SJCRH30 (cell line): ENCODE measurements at regions not wholly inside any gene's neighbourhood (a gene's known extent, or its start where the extent isn't known, plus 50 kb on each side); places are given as distances from the start of the nearest gene placed in this dataset.

Source experiments
- DNase-seq, 2 experiments: peaks; one replicate each; pipeline ENCODE4 v3.0.0-alpha.2; 2015 to 2020
- H3K27ac ChIP-seq: fragments of 250-450 bp; sonication (Bioruptor Pico); 2 replicates; pipeline ENCODE4 v1.5.1; 2020; ENCODE audit warnings: mild to moderate bottlenecking, moderate library complexity
- H3K27me3 ChIP-seq: fragments of 250-450 bp; sonication (Bioruptor Pico); 2 replicates; pipeline ENCODE4 v1.5.1; 2020; ENCODE audit warnings: mild to moderate bottlenecking, moderate library complexity
- H3K36me3 ChIP-seq: fragments of 250-450 bp; sonication (Bioruptor Pico); 2 replicates; pipeline ENCODE4 v1.5.1; 2020; ENCODE audit warnings: mild to moderate bottlenecking, moderate library complexity
- H3K4me1 ChIP-seq: fragments of 250-450 bp; sonication (Bioruptor Pico); 2 replicates; pipeline ENCODE4 v1.5.1; 2020; ENCODE audit warnings: mild to moderate bottlenecking, moderate library complexity
- H3K4me3 ChIP-seq: fragments of 250-450 bp; sonication (Bioruptor Pico); 2 replicates; pipeline ENCODE4 v1.5.1; 2020; ENCODE audit warnings: mild to moderate bottlenecking, moderate library complexity
- H3K9me3 ChIP-seq: fragments of 250-450 bp; sonication (Bioruptor Pico); replicated peaks from 2 replicates; pipeline ENCODE4 v1.5.1; 2020; ENCODE audit warnings: mild to moderate bottlenecking, moderate library complexity

- Histone ChIP-seq H3K36me3 (no peaks in the 10 kb centered on the region), H3K4me3 (no peak overlapping the region), H3K27me3 (no peaks in the 10 kb centered on the region), H3K4me1 (peaks cover 13% of the 10 kb centered on the region; the same call in 1 of the 2 replicates), H3K27ac (no peak overlapping the region), H3K9me3 (no peaks in the 10 kb centered on the region)
- DNase-seq = no peak
Observed at GRCh38 chr5:172588380-172588779, 52.7 kb upstream of the NEURL1B start.

- Histone ChIP-seq H3K4me1 (peaks cover 13% of the 10 kb centered on the region; the same call in 1 of the 2 replicates), H3K27ac (no peak overlapping the region), H3K9me3 (no peaks in the 10 kb centered on the region), H3K27me3 (no peaks in the 10 kb centered on the region), H3K36me3 (no peaks in the 10 kb centered on the region), H3K4me3 (no peak overlapping the region)
- no peak for DNase-seq
Observed at GRCh38 chr5:172587061-172587405, 54.0 kb upstream of the NEURL1B start.

GRCh38 chr5:172586125-172587060 lies 54.7 kb upstream of the NEURL1B start:
- Histone ChIP-seq H3K36me3 (no peaks in the 10 kb centered on the region), H3K4me3 (no peak overlapping the region), H3K9me3 (no peaks in the 10 kb centered on the region), H3K27me3 (no peaks in the 10 kb centered on the region), H3K27ac (no peak overlapping the region), H3K4me1 (peaks cover 15% of the 10 kb centered on the region; the same call in 1 of the 2 replicates)
- no peak for DNase-seq

- Histone ChIP-seq H3K36me3 (no peaks in the 10 kb centered on the region), H3K4me3 (no peak overlapping the region), H3K4me1 (peaks cover 18% of the 10 kb centered on the region; the same call in 1 of the 2 replicates), H3K27me3 (no peaks in the 10 kb centered on the region), H3K27ac (no peak overlapping the region), H3K9me3 (no peaks in the 10 kb centered on the region)
- DNase-seq = no peak
Observed at GRCh38 chr5:172585114-172585513, 55.9 kb upstream of the NEURL1B start.

- H3K36me3 ChIP-seq = no peaks in the 10 kb centered on the region
- no peaks in the 10 kb centered on the region for H3K9me3 ChIP-seq
- no peak overlapping the region for H3K4me3 ChIP-seq
- H3K27me3 ChIP-seq = no peaks in the 10 kb centered on the region
- DNase-seq = no peak
- no peak overlapping the region for H3K27ac ChIP-seq
- peaks cover 18% of the 10 kb centered on the region; the same call in 1 of the 2 replicates for H3K4me1 ChIP-seq
Observed at GRCh38 chr5:172584638-172585037, 56.4 kb upstream of the NEURL1B start.

GRCh38 chr5:172583931-172584511 lies 57.0 kb upstream of the NEURL1B start:
- no peaks in the 10 kb centered on the region for H3K9me3 ChIP-seq
- no peak for DNase-seq
- H3K4me3 ChIP-seq = no peak overlapping the region
- no peak overlapping the region for H3K27ac ChIP-seq
- H3K36me3 ChIP-seq = no peaks in the 10 kb centered on the region
- peaks cover 18% of the 10 kb centered on the region; the same call in 1 of the 2 replicates for H3K4me1 ChIP-seq
- H3K27me3 ChIP-seq = no peaks in the 10 kb centered on the region

- Histone ChIP-seq H3K4me3 (no peak overlapping the region), H3K9me3 (no peaks in the 10 kb centered on the region), H3K36me3 (no peaks in the 10 kb centered on the region), H3K27ac (no peak overlapping the region), H3K27me3 (no peaks in the 10 kb centered on the region), H3K4me1 (peaks cover 17% of the 10 kb centered on the region; the same call in 1 of the 2 replicates)
- DNase-seq = no peak
Observed at GRCh38 chr5:172582940-172583339, 58.1 kb upstream of the NEURL1B start.

- no peak overlapping the region for H3K27ac ChIP-seq
- peak in 1 of 2 experiments; percentile 46 for DNase-seq
- H3K9me3 ChIP-seq = no peaks in the 10 kb centered on the region
- H3K4me3 ChIP-seq = no peak overlapping the region
- no peaks in the 10 kb centered on the region for H3K36me3 ChIP-seq
- no peaks in the 10 kb centered on the region for H3K27me3 ChIP-seq
- H3K4me1 ChIP-seq = peaks cover 5% of the 10 kb centered on the region; the same call in 1 of the 2 replicates
Observed at GRCh38 chr5:172581315-172581714, 59.7 kb upstream of the NEURL1B start.

GRCh38 chr5:172579403-172579990 lies 61.6 kb upstream of the NEURL1B start:
- H3K27ac ChIP-seq = no peak overlapping the region
- DNase-seq = no peak
- H3K36me3 ChIP-seq = no peaks in the 10 kb centered on the region
- H3K4me3 ChIP-seq = no peak overlapping the region
- H3K27me3 ChIP-seq = no peaks in the 10 kb centered on the region
- H3K9me3 ChIP-seq = no peaks in the 10 kb centered on the region
- H3K4me1 ChIP-seq = peaks cover 5% of the 10 kb centered on the region; the same call in 1 of the 2 replicates

- H3K27me3 ChIP-seq = no peaks in the 10 kb centered on the region
- peaks cover 5% of the 10 kb centered on the region; the same call in 1 of the 2 replicates for H3K4me1 ChIP-seq
- no peak overlapping the region for H3K4me3 ChIP-seq
- H3K36me3 ChIP-seq = no peaks in the 10 kb centered on the region
- H3K9me3 ChIP-seq = no peaks in the 10 kb centered on the region
- no peak for DNase-seq
- H3K27ac ChIP-seq = no peak overlapping the region
Observed at GRCh38 chr5:172577267-172577909, 63.7 kb upstream of the NEURL1B start.

- no peak for DNase-seq
- Histone ChIP-seq H3K4me3 (no peak overlapping the region), H3K36me3 (no peaks in the 10 kb centered on the region), H3K27ac (no peak overlapping the region), H3K9me3 (no peaks in the 10 kb centered on the region), H3K4me1 (no peaks in the 10 kb centered on the region), H3K27me3 (no peaks in the 10 kb centered on the region)
Observed at GRCh38 chr5:172575816-172576545, 65.1 kb upstream of the NEURL1B start.

GRCh38 chr5:172575416-172575815 lies 65.6 kb upstream of the NEURL1B start:
- Histone ChIP-seq H3K27me3 (no peaks in the 10 kb centered on the region), H3K4me3 (no peak overlapping the region), H3K36me3 (no peaks in the 10 kb centered on the region), H3K9me3 (no peaks in the 10 kb centered on the region), H3K27ac (no peak overlapping the region), H3K4me1 (no peaks in the 10 kb centered on the region)
- no peak for DNase-seq

GRCh38 chr5:172574871-172575223 lies 66.2 kb upstream of the NEURL1B start:
- H3K27ac ChIP-seq = no peak overlapping the region
- H3K4me3 ChIP-seq = no peak overlapping the region
- no peak for DNase-seq
- H3K27me3 ChIP-seq = no peaks in the 10 kb centered on the region
- H3K36me3 ChIP-seq = no peaks in the 10 kb centered on the region
- H3K9me3 ChIP-seq = no peaks in the 10 kb centered on the region
- peaks cover 4% of the 10 kb centered on the region; the same call in 1 of the 2 replicates for H3K4me1 ChIP-seq
